NCI-H526 treated with DMSO at 0.1 percent for 48 hours (cell line): ENCODE measurements at regions not wholly inside any gene's neighbourhood (a gene's known extent, or its start where the extent isn't known, plus 50 kb on each side); places are given as distances from the start of the nearest gene placed in this dataset.

Experiments
- DNase-seq: peaks from one replicate; lab custom pipeline; 2025; lab: John Stamatoyannopoulos, UW

- DNase-seq: no peak
These were observed 495.2 kb downstream of the TLE4 start for GRCh38 chr9:80066931-80067330.

- no peak for DNase-seq
These were observed 490.8 kb downstream of the TLE4 start for GRCh38 chr9:80062567-80062966.

- no peak for DNase-seq
These were observed 490.2 kb downstream of the TLE4 start for GRCh38 chr9:80061940-80062339.

GRCh38 chr9:80061096-80061495, 489.3 kb downstream of the TLE4 start:
- no peak for DNase-seq

GRCh38 chr9:80059979-80060378, 488.2 kb downstream of the TLE4 start:
- DNase-seq: no peak

GRCh38 chr9:80059191-80059590, 487.4 kb downstream of the TLE4 start:
- no peak for DNase-seq

GRCh38 chr9:80052830-80053229, 481.1 kb downstream of the TLE4 start:
- DNase-seq: no peak

GRCh38 chr9:80049096-80049782, 477.5 kb downstream of the TLE4 start:
- peak; percentile 20 for DNase-seq

- DNase-seq: no peak
These were observed 474.7 kb downstream of the TLE4 start for GRCh38 chr9:80046481-80046880.

GRCh38 chr9:80041821-80042220, 470.1 kb downstream of the TLE4 start:
- DNase-seq: no peak

GRCh38 chr9:80040457-80040856, 468.7 kb downstream of the TLE4 start:
- DNase-seq: no peak

- no peak for DNase-seq
These were observed 459.0 kb downstream of the TLE4 start for GRCh38 chr9:80030801-80031200.

GRCh38 chr9:80028501-80028900, 456.7 kb downstream of the TLE4 start:
- no peak for DNase-seq

GRCh38 chr9:80025796-80026520, 454.2 kb downstream of the TLE4 start:
- no peak for DNase-seq

GRCh38 chr9:80025131-80025530, 453.4 kb downstream of the TLE4 start:
- no peak for DNase-seq

- DNase-seq: no peak
These were observed 448.8 kb downstream of the TLE4 start for GRCh38 chr9:80020530-80020929.

- no peak for DNase-seq
These were observed 448.3 kb downstream of the TLE4 start for GRCh38 chr9:80020056-80020455.

- no peak for DNase-seq
These were observed 442.1 kb downstream of the TLE4 start for GRCh38 chr9:80013891-80014290.

- no peak for DNase-seq
These were observed 441.0 kb downstream of the TLE4 start for GRCh38 chr9:80012557-80013330.

- no peak for DNase-seq
These were observed 437.4 kb downstream of the TLE4 start for GRCh38 chr9:80009204-80009603.

GRCh38 chr9:80004714-80005113, 432.9 kb downstream of the TLE4 start:
- DNase-seq: no peak

GRCh38 chr9:79990536-79990935, 418.8 kb downstream of the TLE4 start:
- no peak for DNase-seq

- peak; percentile 5 for DNase-seq
These were observed 417.3 kb downstream of the TLE4 start for GRCh38 chr9:79989079-79989478.
